ENCODE measurements at regions not wholly inside any gene's neighbourhood (a gene's known extent, or its start where the extent isn't known, plus 50 kb on each side); places are given as distances from the start of the nearest gene placed in this dataset.

DNA sequence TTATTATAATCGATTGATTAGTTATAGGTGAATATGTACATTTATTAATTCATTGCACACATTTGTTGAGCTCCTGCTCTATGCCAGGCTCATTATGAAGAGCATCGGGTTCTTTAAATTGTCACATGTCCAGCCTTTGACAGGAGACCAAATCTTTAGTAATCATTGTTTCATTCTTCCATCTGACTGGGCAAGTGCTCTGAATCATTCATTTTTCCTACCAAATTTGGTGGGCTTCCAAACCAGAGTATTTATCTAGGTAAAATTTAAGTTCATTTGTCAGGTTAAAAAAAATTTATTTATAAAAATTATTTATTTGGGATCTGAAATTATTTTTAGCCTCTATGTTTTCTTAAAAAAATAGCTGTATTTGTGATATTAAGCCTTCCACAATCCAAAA lies 404.9 kb upstream of the MMS22L start:
- Histone ChIP-seq H3K4me1 (ENCODE audit: control insufficient read depth, insufficient read depth, low read length) (no peaks in the 10 kb centered on the region), H3K4me3 (ENCODE audit: low read length) (no peak overlapping the region), H3K9me3 (ENCODE audit: control insufficient read depth, low read length) (no peaks in the 10 kb centered on the region), H3K27ac (ENCODE audit: low read length) (no peak overlapping the region), H3K27me3 (ENCODE audit: control insufficient read depth, insufficient read depth) (no peaks in the 10 kb centered on the region)
- WGBS, result 91% methylated on average over 2 of the region's 2 CpGs
- ATAC-seq (no peak), DNase-seq (no peak)
- intact Hi-C loops (cut with DNase I), result no loop called here

GRCh38 chr6:97689078-97689754 lies 406.2 kb upstream of the MMS22L start:
- intact Hi-C loops (cut with DNase I), result no loop called here
- Histone ChIP-seq H3K9me3 (ENCODE audit: control insufficient read depth, low read length) (no peaks in the 10 kb centered on the region), H3K27me3 (ENCODE audit: control insufficient read depth, insufficient read depth) (no peaks in the 10 kb centered on the region), H3K4me3 (ENCODE audit: low read length) (no peak overlapping the region), H3K4me1 (ENCODE audit: control insufficient read depth, insufficient read depth, low read length) (no peaks in the 10 kb centered on the region), H3K27ac (ENCODE audit: low read length) (no peak overlapping the region)
- WGBS, result 80% methylated on average over 5 of the region's 5 CpGs
- ATAC-seq (no peak), DNase-seq (peak in 1 of 3 donors; percentile 2)

GRCh38 chr6:97697456-97697855 lies 414.4 kb upstream of the MMS22L start:
- no peak overlapping the region for H3K4me3 ChIP-seq (ENCODE audit: low read length)
- no peak for ATAC-seq
- intact Hi-C loops (cut with DNase I), result no loop called here
- no peak overlapping the region for H3K27ac ChIP-seq (ENCODE audit: low read length)
- H3K9me3 ChIP-seq (ENCODE audit: control insufficient read depth, low read length), result no peaks in the 10 kb centered on the region
- no peak for DNase-seq
- H3K4me1 ChIP-seq (ENCODE audit: control insufficient read depth, insufficient read depth, low read length), result no peaks in the 10 kb centered on the region
- no peaks in the 10 kb centered on the region for H3K27me3 ChIP-seq (ENCODE audit: control insufficient read depth, insufficient read depth)

DNA sequence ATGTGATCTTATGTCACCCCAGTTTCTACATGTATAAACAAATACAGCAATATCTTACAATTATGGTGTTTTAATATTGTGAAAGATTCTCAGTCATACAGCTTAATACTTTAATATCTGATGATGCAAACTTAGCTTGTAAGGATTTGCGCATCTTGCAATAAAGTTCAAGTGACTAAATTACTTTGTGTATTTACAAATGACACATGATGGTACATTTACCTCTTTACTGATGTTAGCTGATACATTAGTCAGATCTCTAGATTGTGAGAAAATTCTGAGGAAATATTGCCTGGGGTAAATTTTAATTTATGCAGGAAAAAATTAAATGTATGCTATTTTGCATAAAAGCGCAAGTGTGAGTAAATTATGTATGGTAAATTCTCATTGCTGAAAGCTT lies 418.8 kb upstream of the MMS22L start:
- Histone ChIP-seq H3K4me3 (ENCODE audit: low read length) (no peak overlapping the region), H3K9me3 (ENCODE audit: control insufficient read depth, low read length) (no peaks in the 10 kb centered on the region), H3K27me3 (ENCODE audit: control insufficient read depth, insufficient read depth) (no peaks in the 10 kb centered on the region), H3K27ac (ENCODE audit: low read length) (no peak overlapping the region), H3K4me1 (ENCODE audit: control insufficient read depth, insufficient read depth, low read length) (no peaks in the 10 kb centered on the region)
- no peak for DNase-seq
- WGBS, result 98% methylated on average over 2 of the region's 2 CpGs
- intact Hi-C loops (cut with DNase I), result no loop called here
- ATAC-seq, result no peak

DNA sequence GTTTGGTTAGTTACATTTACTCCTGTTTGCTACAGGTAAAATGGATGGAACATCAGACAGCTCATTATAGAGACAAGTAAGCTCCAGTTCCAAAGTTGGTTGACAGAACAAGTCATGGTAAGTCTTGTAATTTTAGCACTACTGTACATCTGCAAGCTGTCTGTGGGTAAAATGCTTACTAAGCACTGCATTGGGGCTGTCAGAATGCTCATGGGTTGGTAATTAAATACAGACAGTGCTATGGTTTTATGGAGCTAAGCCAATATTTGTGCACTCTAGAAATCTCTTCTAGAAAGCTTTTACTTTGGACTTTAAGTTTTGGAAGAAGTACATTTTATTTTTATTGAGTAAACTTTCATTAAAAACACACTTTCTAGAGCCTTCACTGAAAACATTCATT lies 419.2 kb upstream of the MMS22L start:
- no peak overlapping the region for H3K27ac ChIP-seq (ENCODE audit: low read length)
- no peaks in the 10 kb centered on the region for H3K27me3 ChIP-seq (ENCODE audit: control insufficient read depth, insufficient read depth)
- H3K4me1 ChIP-seq (ENCODE audit: control insufficient read depth, insufficient read depth, low read length), result no peaks in the 10 kb centered on the region
- H3K4me3 ChIP-seq (ENCODE audit: low read length), result no peak overlapping the region
- ATAC-seq (no peak), DNase-seq (no peak)
- no peaks in the 10 kb centered on the region for H3K9me3 ChIP-seq (ENCODE audit: control insufficient read depth, low read length)
- intact Hi-C loops (cut with DNase I), result no loop called here

- Histone ChIP-seq H3K4me3 (ENCODE audit: low read length) (no peak overlapping the region), H3K27me3 (ENCODE audit: control insufficient read depth, insufficient read depth) (no peaks in the 10 kb centered on the region), H3K9me3 (ENCODE audit: control insufficient read depth, low read length) (no peaks in the 10 kb centered on the region), H3K27ac (ENCODE audit: low read length) (no peak overlapping the region), H3K4me1 (ENCODE audit: control insufficient read depth, insufficient read depth, low read length) (no peaks in the 10 kb centered on the region)
- DNase-seq (no peak), ATAC-seq (no peak)
- 49% methylated on average over 2 of the region's 2 CpGs for WGBS
- intact Hi-C loops (cut with DNase I), result no loop called here
Measured at GRCh38 chr6:97703661-97704060, 420.6 kb upstream of the MMS22L start.

DNA sequence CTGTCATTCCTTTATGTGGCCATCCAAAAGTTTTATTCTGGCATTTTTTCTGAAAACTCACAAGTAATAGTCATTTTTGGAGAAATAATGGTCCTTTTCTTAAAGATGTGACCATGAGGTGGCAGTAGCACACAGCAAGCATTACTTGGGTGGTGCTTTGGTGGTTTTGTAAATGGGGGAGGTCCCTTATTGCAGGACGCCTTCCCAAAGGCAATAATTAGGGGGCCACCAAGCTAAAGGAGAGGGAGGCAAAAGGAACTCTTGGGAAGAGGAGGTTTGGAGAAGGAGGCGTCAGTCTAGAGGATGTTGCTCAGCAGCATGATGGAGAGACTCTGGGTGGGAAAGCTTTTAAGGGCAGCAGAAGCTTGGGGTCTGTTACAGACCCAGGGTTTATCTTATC lies 422.6 kb upstream of the MMS22L start:
- intact Hi-C loops (cut with DNase I), result no loop called here
- 28% methylated on average over 2 of the region's 2 CpGs for WGBS

GRCh38 chr6:97712751-97713150 lies 429.7 kb upstream of the MMS22L start:
- intact Hi-C loops (cut with DNase I), result no loop called here
- ATAC-seq, result no peak
- Histone ChIP-seq H3K27me3 (ENCODE audit: control insufficient read depth, insufficient read depth) (no peaks in the 10 kb centered on the region), H3K4me1 (ENCODE audit: control insufficient read depth, insufficient read depth, low read length) (no peaks in the 10 kb centered on the region), H3K4me3 (ENCODE audit: low read length) (no peak overlapping the region), H3K27ac (ENCODE audit: low read length) (no peak overlapping the region), H3K9me3 (ENCODE audit: control insufficient read depth, low read length) (no peaks in the 10 kb centered on the region)
- no peak for DNase-seq
- 81% methylated on average over 4 of the region's 4 CpGs for WGBS

More for the DNA sequence above, 422.6 kb upstream of the MMS22L start:
- Histone ChIP-seq H3K27ac (ENCODE audit: low read length) (no peak overlapping the region), H3K4me1 (ENCODE audit: control insufficient read depth, insufficient read depth, low read length) (no peaks in the 10 kb centered on the region), H3K9me3 (ENCODE audit: control insufficient read depth, low read length) (no peaks in the 10 kb centered on the region), H3K27me3 (ENCODE audit: control insufficient read depth, insufficient read depth) (no peaks in the 10 kb centered on the region), H3K4me3 (ENCODE audit: low read length) (no peak overlapping the region)
- DNase-seq (no peak), ATAC-seq (no peak)

DNA sequence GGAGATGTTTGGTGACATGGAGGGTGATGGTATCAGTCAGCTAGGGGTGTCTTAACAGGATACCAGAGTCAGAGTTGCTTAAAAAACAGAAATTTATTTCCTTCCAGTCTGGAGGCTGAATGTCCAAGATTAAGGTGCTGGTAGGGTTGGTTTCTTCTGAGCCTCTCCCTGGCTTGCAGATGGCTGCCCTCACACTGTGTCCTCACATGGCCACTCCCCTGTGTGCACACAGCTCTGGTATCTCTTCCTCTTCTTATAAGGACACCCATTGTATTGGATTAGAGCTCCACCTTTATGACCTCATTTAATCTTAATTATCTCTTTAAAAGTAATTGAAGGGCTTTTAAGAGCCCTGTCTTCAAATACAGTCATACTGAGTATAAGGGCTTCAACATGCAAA lies 431.8 kb upstream of the MMS22L start:
- intact Hi-C loops (cut with DNase I), result no loop called here
- ATAC-seq (no peak), DNase-seq (no peak)
- Histone ChIP-seq H3K4me3 (ENCODE audit: low read length) (no peak overlapping the region), H3K27ac (ENCODE audit: low read length) (no peak overlapping the region), H3K27me3 (ENCODE audit: control insufficient read depth, insufficient read depth) (no peaks in the 10 kb centered on the region), H3K4me1 (ENCODE audit: control insufficient read depth, insufficient read depth, low read length) (no peaks in the 10 kb centered on the region), H3K9me3 (ENCODE audit: control insufficient read depth, low read length) (no peaks in the 10 kb centered on the region)

- Histone ChIP-seq H3K4me1 (ENCODE audit: control insufficient read depth, insufficient read depth, low read length) (no peaks in the 10 kb centered on the region), H3K4me3 (ENCODE audit: low read length) (no peak overlapping the region), H3K27ac (ENCODE audit: low read length) (no peak overlapping the region), H3K27me3 (ENCODE audit: control insufficient read depth, insufficient read depth) (no peaks in the 10 kb centered on the region), H3K9me3 (ENCODE audit: control insufficient read depth, low read length) (no peaks in the 10 kb centered on the region)
- intact Hi-C loops (cut with DNase I), result no loop called here
- WGBS, result 81% methylated on average over 3 of the region's 3 CpGs
- DNase-seq (no peak), ATAC-seq (no peak)
Measured at GRCh38 chr6:97717086-97717485, 434.1 kb upstream of the MMS22L start.

- Histone ChIP-seq H3K9me3 (ENCODE audit: control insufficient read depth, low read length) (no peaks in the 10 kb centered on the region), H3K27ac (ENCODE audit: low read length) (no peak overlapping the region), H3K4me1 (ENCODE audit: control insufficient read depth, insufficient read depth, low read length) (no peaks in the 10 kb centered on the region), H3K4me3 (ENCODE audit: low read length) (no peak overlapping the region), H3K27me3 (ENCODE audit: control insufficient read depth, insufficient read depth) (no peaks in the 10 kb centered on the region)
- DNase-seq (no peak), ATAC-seq (no peak)
- 48% methylated on average over 2 of the region's 2 CpGs for WGBS
- intact Hi-C loops (cut with DNase I), result no loop called here
Measured at GRCh38 chr6:97726378-97726777, 443.4 kb upstream of the MMS22L start.

- ATAC-seq (no peak), DNase-seq (no peak)
- H3K27ac ChIP-seq (ENCODE audit: low read length), result no peak overlapping the region
- WGBS, result 64% methylated on average over 3 of the region's 3 CpGs
- H3K4me1 ChIP-seq (ENCODE audit: control insufficient read depth, insufficient read depth, low read length), result no peaks in the 10 kb centered on the region
- intact Hi-C loops (cut with DNase I), result no loop called here
- H3K9me3 ChIP-seq (ENCODE audit: control insufficient read depth, low read length), result no peaks in the 10 kb centered on the region
- no peak overlapping the region for H3K4me3 ChIP-seq (ENCODE audit: low read length)
- H3K27me3 ChIP-seq (ENCODE audit: control insufficient read depth, insufficient read depth), result no peaks in the 10 kb centered on the region
Measured at GRCh38 chr6:97732045-97732444, 449.0 kb upstream of the MMS22L start.
